ENCODE measurements at regions not wholly inside any gene's neighbourhood (a gene's known extent, or its start where the extent isn't known, plus 50 kb on each side); places are given as distances from the start of the nearest gene placed in this dataset.

DNA sequence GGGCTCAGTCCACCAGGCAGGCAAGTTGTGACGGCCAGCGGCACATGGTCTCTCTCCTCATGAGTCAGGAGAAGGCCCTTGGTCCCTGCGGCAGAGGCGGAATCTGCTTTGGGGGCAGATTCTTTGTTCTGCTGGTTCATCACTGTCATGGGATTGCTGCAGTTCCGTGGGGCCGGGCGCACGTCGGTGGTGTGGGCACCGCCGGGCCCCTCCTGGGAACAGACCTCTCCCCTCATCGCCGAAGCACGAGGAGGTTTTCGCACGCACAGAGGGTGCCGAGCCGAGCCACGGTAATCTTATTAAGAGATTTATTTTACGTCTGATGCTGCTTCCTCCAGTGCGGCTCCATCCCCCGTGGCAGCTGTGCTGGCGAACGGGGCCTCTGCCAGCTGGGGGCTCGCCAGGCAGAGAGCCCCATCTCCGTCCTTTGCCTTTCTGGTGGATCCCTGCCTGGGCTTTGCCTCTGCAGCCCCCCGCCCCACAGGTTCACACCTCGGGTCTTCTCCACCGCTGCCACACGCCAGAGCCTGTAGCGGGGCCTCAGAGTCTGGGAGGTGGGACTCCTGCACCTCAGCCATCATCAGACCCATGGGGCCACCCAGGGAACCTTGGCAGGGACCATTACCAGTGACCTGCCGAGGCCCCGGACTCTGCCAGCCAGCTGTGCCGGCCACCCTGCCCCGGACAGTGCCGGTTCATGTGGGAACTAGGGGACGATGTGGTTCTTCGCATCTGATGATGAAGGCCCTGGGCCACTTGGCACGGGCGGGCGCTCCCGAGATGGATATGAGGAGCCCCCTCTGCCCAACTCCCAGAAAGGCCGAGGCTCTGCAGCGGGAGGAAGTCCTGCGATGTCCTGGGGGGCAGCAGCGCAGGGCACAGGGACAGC, 86.7 kb upstream of the NKX1-1 start:
- Mint-ChIP-seq H3K9me3 (no peaks in the 10 kb centered on the region), H3K36me3 (no peaks in the 10 kb centered on the region), H3K27ac (no peak overlapping the region), H3K27me3 (ENCODE audit: insufficient read depth, low read depth) (peaks cover 8% of the 10 kb centered on the region), H3K4me3 (no peak overlapping the region), H3K4me1 (peaks cover 10% of the 10 kb centered on the region)
- Histone ChIP-seq H4K20me1 (ENCODE audit: low read depth) (no peaks in the 10 kb centered on the region), H3K27me3 (peaks cover 2% of the 10 kb centered on the region), H3K9me3 (ENCODE audit: low read depth) (no peaks in the 10 kb centered on the region), H3K27ac (no peak overlapping the region), H3K79me2 (ENCODE audit: low read depth) (no peaks in the 10 kb centered on the region), H2AFZ (replicated peaks) (no peak overlapping the region), H3K4me2 (no peak overlapping the region), H3K36me3 (no peaks in the 10 kb centered on the region), H3K4me1 (peaks cover 6% of the 10 kb centered on the region), H3K9ac (no peak overlapping the region), H3F3A (ENCODE audit: low read depth) (no peaks in the 10 kb centered on the region), H3K4me3 (no peak overlapping the region)
- no peak for DNase-seq (ENCODE audit: low spot score)
- TF ChIP-seq EZH2phosphoT487 (IDR thresholded peaks at IDR 0.05) (no peak), EZH2 (IDR thresholded peaks at IDR 0.05) (no peak), CTCF (IDR thresholded peaks at IDR 0.05) (no peak)

DNA sequence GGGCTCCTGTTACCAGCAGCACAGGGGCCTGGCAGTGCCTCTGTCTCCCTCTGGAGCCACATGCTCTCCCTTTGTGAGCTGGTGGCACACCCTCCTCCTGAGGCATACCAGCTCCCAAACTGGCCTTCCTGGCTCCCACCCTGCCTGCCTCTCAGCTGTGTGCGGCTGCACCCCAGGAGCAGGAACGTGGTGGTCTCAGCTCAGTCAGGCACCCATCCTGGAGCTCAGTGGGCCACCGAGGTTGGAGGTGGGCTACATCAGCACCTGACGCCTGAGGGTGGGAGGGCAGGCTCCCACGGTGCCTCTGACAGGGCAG, 85.9 kb upstream of the NKX1-1 start:
- TF ChIP-seq EZH2phosphoT487 (IDR thresholded peaks at IDR 0.05), result no peak
- TF ChIP-seq CTCF (IDR thresholded peaks at IDR 0.05), result no peak
- TF ChIP-seq EZH2 (IDR thresholded peaks at IDR 0.05), result no peak
- Histone ChIP-seq H3K27me3 (no peaks in the 10 kb centered on the region), H3K4me1 (peaks cover 6% of the 10 kb centered on the region), H2AFZ (replicated peaks) (no peak overlapping the region), H3K9me3 (ENCODE audit: low read depth) (no peaks in the 10 kb centered on the region), H3K4me2 (no peak overlapping the region), H3K4me3 (no peak overlapping the region), H3K79me2 (ENCODE audit: low read depth) (no peaks in the 10 kb centered on the region), H3K27ac (no peak overlapping the region), H3F3A (ENCODE audit: low read depth) (no peaks in the 10 kb centered on the region), H3K9ac (no peak overlapping the region), H3K36me3 (no peaks in the 10 kb centered on the region), H4K20me1 (ENCODE audit: low read depth) (no peaks in the 10 kb centered on the region)
- Mint-ChIP-seq H3K36me3 (no peaks in the 10 kb centered on the region), H3K27me3 (ENCODE audit: insufficient read depth, low read depth) (peaks cover 14% of the 10 kb centered on the region), H3K27ac (no peak overlapping the region), H3K9me3 (peaks cover 6% of the 10 kb centered on the region), H3K4me3 (no peak overlapping the region), H3K4me1 (peaks cover 10% of the 10 kb centered on the region)
- no peak for DNase-seq (ENCODE audit: low spot score)

DNA sequence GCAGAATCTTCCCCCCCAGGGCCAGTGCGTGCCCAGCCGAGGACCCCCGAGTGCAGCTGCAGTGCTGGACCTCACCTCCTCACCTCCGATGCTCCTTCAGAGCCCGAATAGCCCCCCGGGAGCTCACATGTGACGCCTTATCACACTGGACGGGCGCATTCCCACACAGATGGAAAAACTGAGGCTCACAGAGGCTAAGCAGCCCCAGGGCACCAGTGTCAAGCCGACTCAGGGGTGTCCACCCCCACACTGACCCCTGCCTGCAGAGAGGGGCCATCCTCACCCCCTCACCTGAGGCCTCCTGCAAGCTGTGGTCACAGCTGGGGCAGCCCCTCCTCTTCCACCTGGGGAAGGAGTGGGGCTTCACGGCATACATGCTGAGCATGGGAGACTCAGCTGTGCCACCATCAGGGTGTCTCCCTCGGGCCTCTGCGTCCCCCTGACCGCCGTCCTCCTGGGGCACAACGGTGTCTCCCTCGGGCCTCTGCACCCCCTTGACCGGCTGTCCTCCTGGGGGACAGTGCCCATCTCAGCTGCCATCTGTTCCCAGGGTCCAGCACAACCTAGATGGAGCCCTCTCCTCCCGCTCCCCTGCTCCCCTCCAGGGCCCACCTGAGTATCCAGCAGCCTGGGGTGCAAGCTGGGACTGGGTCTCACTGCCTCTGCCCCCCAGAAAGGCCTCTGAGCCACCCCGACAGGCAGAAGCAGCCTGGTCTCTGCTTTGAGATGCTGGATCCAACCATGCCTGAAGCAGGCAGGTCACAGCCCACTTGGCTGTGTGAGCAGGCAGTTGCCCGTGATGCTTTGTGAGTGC, 85.3 kb upstream of the NKX1-1 start:
- Mint-ChIP-seq H3K4me1 (peaks cover 10% of the 10 kb centered on the region), H3K27me3 (ENCODE audit: insufficient read depth, low read depth) (peaks cover 14% of the 10 kb centered on the region), H3K36me3 (no peaks in the 10 kb centered on the region), H3K9me3 (peaks cover 9% of the 10 kb centered on the region), H3K4me3 (no peak overlapping the region), H3K27ac (no peak overlapping the region)
- Histone ChIP-seq H3K79me2 (ENCODE audit: low read depth) (no peaks in the 10 kb centered on the region), H2AFZ (replicated peaks) (no peak overlapping the region), H3K27ac (no peak overlapping the region), H3K27me3 (no peaks in the 10 kb centered on the region), H3K4me2 (no peak overlapping the region), H3F3A (ENCODE audit: low read depth) (no peaks in the 10 kb centered on the region), H3K9me3 (ENCODE audit: low read depth) (no peaks in the 10 kb centered on the region), H3K9ac (no peak overlapping the region), H3K36me3 (no peaks in the 10 kb centered on the region), H3K4me3 (no peak overlapping the region), H4K20me1 (ENCODE audit: low read depth) (no peaks in the 10 kb centered on the region), H3K4me1 (peaks cover 6% of the 10 kb centered on the region)
- DNase-seq (ENCODE audit: low spot score), result no peak
- TF ChIP-seq EZH2 (IDR thresholded peaks at IDR 0.05) (no peak), CTCF (IDR thresholded peaks at IDR 0.05) (no peak), EZH2phosphoT487 (IDR thresholded peaks at IDR 0.05) (no peak)

Measured in neural progenitor cell (in vitro differentiated cells).